BE2C (cell line): ENCODE measurements at regions not wholly inside any gene's neighbourhood (a gene's known extent, or its start where the extent isn't known, plus 50 kb on each side); places are given as distances from the start of the nearest gene placed in this dataset.
A peak's percentile ranks its signal among the peaks of the same experiment; 100 is the strongest.

Experiments
- DNase-seq: peaks from one replicate; pipeline ENCODE4 v3.0.0-alpha.2; 2020
- H3K27me3 ChIP-seq: fragments of 250-450 bp; sonication (Bioruptor Pico); 2 replicates; pipeline ENCODE4 v1.5.1; 2020; ENCODE audit warnings: mild to moderate bottlenecking
- H3K36me3 ChIP-seq: fragments of 250-450 bp; sonication (Bioruptor Pico); 2 replicates; pipeline ENCODE4 v1.5.1; 2020; ENCODE audit warnings: mild to moderate bottlenecking
- H3K4me1 ChIP-seq: fragments of 250-450 bp; sonication (Bioruptor Pico); 2 replicates; pipeline ENCODE4 v1.5.1; 2020
- H3K4me3 ChIP-seq: 2 replicates; pipeline ENCODE4 v1.5.1; 2011; ENCODE audit warnings: low read depth, low read length
- H3K9me3 ChIP-seq: fragments of 250-450 bp; sonication (Bioruptor Pico); 2 replicates; pipeline ENCODE4 v1.5.1; 2020
- TF ChIP-seq, protein P1 (sequence below): IDR thresholded peaks from 2 replicates; pipeline ENCODE4 v1.5.1; 2012; ENCODE audit warnings: mild to moderate bottlenecking, low read depth, low read length

DNA sequence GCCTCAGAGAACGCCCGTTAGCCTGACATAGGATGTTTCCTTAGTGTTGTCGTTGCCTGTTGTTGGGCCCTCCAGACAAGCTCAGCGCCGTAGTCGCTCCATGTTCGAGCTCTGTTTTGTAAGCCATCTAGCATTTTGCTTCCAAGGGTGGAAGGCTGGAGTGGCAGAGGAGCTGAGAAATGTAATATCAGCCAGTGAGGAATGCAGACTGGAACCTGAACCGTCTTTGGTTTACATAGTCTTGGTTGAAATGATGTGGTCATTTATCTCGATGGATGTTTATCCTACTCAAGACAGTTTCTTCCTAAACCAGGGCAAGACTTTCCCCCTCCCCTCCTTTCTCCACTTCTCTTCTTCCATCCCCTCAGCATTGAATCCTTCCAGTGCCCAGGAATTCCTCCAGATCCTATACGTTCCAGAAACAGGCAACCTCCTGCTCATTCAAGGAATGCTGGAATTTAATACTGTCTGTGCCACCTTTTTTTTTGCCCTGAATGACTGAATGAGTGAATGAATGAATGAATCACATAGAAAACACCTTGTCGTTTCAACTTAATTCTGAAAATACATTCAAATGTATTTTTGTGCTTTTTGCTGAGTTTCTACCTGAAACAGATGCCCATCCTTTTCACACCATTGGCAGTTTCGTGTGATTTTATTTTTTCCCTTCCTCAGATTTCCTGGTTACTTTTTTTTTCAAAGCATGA lies 109.5 kb upstream of the MBNL2 start:
- Histone ChIP-seq H3K27me3 (no peaks in the 10 kb centered on the region), H3K4me1 (peaks cover 45% of the 10 kb centered on the region)
- TF ChIP-seq, protein P1, sequence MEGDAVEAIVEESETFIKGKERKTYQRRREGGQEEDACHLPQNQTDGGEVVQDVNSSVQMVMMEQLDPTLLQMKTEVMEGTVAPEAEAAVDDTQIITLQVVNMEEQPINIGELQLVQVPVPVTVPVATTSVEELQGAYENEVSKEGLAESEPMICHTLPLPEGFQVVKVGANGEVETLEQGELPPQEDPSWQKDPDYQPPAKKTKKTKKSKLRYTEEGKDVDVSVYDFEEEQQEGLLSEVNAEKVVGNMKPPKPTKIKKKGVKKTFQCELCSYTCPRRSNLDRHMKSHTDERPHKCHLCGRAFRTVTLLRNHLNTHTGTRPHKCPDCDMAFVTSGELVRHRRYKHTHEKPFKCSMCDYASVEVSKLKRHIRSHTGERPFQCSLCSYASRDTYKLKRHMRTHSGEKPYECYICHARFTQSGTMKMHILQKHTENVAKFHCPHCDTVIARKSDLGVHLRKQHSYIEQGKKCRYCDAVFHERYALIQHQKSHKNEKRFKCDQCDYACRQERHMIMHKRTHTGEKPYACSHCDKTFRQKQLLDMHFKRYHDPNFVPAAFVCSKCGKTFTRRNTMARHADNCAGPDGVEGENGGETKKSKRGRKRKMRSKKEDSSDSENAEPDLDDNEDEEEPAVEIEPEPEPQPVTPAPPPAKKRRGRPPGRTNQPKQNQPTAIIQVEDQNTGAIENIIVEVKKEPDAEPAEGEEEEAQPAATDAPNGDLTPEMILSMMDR = no peak

DNA sequence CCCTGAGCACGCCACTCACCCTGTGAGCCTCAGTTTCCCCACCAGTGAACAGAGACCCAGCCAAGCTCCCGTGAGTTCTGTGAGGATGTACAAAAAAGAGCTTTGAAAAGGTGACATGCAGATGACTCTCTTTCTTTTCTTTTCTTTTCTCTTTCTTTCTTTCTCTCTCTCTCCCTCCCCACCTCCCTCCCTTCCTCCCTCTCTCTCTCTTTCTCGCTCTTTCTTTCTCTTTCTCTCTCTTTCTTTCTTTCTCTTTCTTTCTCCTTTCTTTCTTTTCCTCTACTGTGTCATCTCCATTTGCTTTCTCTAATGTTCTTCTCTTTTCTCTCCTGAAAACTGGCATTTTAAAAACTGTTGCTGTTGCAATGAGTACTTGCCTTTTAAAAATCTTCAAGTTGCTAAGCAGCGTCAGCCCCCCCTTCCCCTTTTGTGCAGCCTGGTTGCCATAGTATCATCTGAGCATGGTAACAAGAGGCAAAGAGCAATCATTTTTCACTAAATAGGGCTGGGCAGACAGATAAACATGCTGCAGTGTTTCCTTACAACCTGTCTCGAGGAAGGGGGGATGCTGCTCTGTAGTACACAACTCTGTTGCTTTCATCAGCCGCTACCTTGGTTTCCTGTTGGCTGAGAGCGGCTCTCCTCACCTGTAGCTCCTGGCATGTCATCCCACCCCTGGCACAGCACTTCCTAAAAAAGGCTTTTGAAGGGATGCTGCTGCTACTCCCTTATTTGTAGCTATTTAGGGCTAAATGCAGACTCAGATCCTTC lies 108.7 kb upstream of the MBNL2 start:
- TF ChIP-seq, protein P1 = no peak
- Histone ChIP-seq H3K9me3 (no peaks in the 10 kb centered on the region), H3K27me3 (no peaks in the 10 kb centered on the region), H3K4me3 (no peak overlapping the region), H3K4me1 (peaks cover 42% of the 10 kb centered on the region), H3K36me3 (no peaks in the 10 kb centered on the region)
- no peak for DNase-seq

More for the DNA sequence above, 109.5 kb upstream of the MBNL2 start:
- no peaks in the 10 kb centered on the region for H3K36me3 ChIP-seq
- no peak for DNase-seq
- H3K4me3 ChIP-seq = no peak overlapping the region
- H3K9me3 ChIP-seq = no peaks in the 10 kb centered on the region

DNA sequence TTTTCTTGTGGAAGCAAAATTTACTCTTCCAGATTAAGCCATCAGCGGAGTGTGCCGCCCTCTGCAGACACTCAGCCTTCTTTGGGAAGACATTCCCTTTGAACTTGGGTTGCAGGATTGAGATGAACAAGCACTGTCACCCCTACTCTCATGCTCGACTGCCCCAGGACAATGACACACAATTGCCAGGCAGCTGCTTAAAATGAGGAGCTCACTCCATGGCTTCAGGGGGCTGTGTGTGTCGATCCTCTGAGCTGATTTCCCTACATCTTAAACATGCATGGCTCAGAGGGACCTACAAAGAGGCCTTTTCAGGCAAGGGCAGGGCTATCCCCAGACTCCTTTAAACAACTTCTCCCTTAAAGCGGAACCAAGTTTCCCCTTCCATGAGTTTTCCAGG lies 107.5 kb upstream of the MBNL2 start:
- H3K9me3 ChIP-seq = no peaks in the 10 kb centered on the region
- H3K27me3 ChIP-seq = no peaks in the 10 kb centered on the region
- no peaks in the 10 kb centered on the region for H3K36me3 ChIP-seq
- no peak overlapping the region for H3K4me3 ChIP-seq
- H3K4me1 ChIP-seq = peaks cover 32% of the 10 kb centered on the region
- DNase-seq = no peak
- TF ChIP-seq, protein P1 = no peak

DNA sequence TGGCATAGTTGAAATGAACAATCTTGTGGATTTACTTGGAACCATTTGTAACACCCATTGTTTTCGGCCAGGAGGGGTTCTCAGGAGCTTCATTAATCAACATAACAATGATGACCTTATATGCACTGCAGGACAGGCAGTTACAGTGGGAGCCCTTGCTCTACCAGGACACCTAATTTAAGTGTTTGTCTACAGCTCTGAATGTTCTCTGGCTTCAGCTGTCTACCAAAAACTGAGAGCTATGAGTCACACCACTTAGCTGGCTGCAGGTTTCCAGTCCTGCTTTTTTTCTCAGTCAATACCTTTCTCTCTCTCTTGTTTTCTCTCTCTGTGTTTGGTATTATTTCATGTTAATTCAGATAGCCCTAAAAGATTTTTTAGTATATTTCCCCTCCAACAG lies 105.4 kb upstream of the MBNL2 start:
- peaks cover 29% of the 10 kb centered on the region for H3K4me1 ChIP-seq
- TF ChIP-seq, protein P1 = no peak
- H3K36me3 ChIP-seq = no peaks in the 10 kb centered on the region
- no peaks in the 10 kb centered on the region for H3K27me3 ChIP-seq
- no peak overlapping the region for H3K4me3 ChIP-seq
- no peaks in the 10 kb centered on the region for H3K9me3 ChIP-seq
- DNase-seq = peak; percentile 25

- H3K36me3 ChIP-seq = no peaks in the 10 kb centered on the region
- H3K4me1 ChIP-seq = peaks cover 34% of the 10 kb centered on the region
- H3K4me3 ChIP-seq = no peak overlapping the region
- H3K9me3 ChIP-seq = no peaks in the 10 kb centered on the region
- TF ChIP-seq, protein P1 = no peak
- no peak for DNase-seq
- no peaks in the 10 kb centered on the region for H3K27me3 ChIP-seq
Observed at GRCh38 chr13:97117388-97117910, 104.7 kb upstream of the MBNL2 start.

- Histone ChIP-seq H3K4me3 (no peak overlapping the region), H3K4me1 (peaks cover 33% of the 10 kb centered on the region), H3K36me3 (no peaks in the 10 kb centered on the region), H3K9me3 (no peaks in the 10 kb centered on the region), H3K27me3 (no peaks in the 10 kb centered on the region)
- no peak for DNase-seq
- TF ChIP-seq, protein P1 = no peak
Observed at GRCh38 chr13:97119943-97120342, 102.2 kb upstream of the MBNL2 start.
